GM21723 (cell line): ENCODE measurements at regions not wholly inside any gene's neighbourhood (a gene's known extent, or its start where the extent isn't known, plus 50 kb on each side); places are given as distances from the start of the nearest gene placed in this dataset.

Experiments used
- ATAC-seq: cut with Tn5 transposase; IDR thresholded peaks from one replicate; pipeline ENCODE4 v1.9.1; 2021; ENCODE audit warnings: mild to moderate bottlenecking, moderate library complexity; ENCODE audit not compliant: unreplicated experiment

DNA sequence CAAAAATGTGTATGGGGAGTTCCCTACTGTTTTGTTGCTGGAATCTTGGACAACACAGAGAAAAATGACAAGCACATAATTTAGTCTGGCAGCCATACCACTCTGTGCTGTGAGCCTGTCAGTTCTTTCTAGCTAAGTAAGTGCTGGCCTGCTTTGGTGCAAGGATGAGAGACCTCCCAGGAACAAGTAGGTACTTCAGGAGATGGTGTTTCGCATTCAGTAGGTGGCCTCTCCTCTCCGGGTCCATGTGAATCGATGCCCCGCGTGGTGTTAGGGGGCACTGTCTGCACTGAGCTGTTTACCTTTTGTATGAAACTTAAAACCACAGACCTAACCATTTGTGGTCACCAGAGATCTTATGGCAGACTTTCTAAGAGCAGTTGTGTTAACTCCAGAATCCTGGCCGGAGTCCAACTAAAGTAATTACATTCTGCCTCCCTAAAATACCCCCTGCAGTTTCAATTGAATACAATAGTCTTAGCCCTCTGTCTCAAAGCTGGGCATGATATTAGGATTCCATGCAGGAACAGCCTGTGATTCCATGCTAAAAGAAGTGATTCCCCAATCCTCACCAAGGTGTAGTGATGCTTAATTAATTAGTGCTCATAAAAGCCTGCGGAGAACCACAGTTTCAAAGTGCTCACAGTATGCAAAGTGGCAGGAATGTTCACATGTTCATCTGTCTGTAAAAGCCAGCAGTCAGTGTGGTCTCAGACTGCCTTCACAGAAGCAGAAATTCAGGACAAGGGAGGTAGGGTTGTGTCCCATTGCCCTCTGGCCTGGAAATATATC lies 64.2 kb downstream of the LLPH start:
- ATAC-seq: peak; percentile 75

- no peak for ATAC-seq
Measured at GRCh38 chr12:66065641-66066136, 64.9 kb downstream of the LLPH start.

- no peak for ATAC-seq
Measured at GRCh38 chr12:66065150-66065549, 65.4 kb downstream of the LLPH start.

GRCh38 chr12:66063916-66064315 lies 66.6 kb downstream of the LLPH start:
- ATAC-seq: no peak

DNA sequence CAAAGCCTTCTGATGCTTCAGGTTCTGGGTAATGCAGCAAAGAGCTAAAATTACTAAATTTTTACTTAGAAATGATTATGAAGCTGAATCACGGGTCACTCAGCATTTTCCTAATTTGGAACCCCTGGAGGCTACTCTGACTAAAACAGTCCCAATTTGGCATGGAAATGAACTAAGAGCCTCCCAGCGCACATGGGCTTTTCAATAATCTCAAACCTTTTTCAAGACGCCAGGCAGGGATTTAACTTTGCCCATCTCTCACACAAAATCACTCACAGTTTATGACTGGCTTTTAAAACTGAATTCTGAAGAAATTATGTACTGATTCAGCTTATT lies 68.3 kb downstream of the LLPH start:
- ATAC-seq: no peak

DNA sequence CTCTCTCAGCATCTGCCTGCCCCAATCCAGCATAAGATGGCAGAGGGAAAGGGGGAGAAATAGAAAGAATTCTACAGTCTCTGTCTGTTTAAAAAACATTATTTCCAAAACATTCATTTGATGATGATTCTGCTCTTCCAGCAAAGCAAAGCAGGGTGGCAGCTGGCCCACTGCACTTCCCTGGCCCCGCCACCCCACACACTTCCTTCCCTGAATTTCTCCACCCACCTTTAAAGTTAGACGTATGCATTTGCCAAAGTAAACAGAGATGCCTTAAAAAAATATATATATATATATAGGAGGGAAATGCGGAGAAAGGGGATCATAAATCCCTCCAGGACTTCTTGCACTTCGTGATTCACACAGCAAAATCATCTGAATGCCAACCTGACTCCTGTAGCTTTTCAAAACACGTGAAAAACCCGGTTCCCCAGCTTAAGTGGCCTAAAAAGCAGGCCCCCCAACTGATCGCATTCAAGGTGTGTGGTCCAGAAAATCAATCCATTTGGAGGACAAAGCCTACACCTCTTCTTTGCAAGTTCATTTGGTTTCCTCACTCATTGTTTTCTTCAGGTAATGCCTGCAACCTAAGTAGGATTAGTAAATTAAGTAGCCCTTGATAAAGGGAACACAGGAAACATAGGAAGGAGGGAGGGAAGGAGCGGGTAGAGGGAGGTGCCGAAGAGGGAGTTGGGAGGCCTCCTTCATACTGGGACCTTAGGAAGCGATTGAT lies 68.8 kb downstream of the LLPH start:
- ATAC-seq: no peak

GRCh38 chr12:66061076-66061475 lies 69.5 kb downstream of the LLPH start:
- no peak for ATAC-seq

- no peak for ATAC-seq
Measured at GRCh38 chr12:66060163-66060907, 70.2 kb downstream of the LLPH start.

GRCh38 chr12:66059666-66060065 lies 70.9 kb downstream of the LLPH start:
- no peak for ATAC-seq

- no peak for ATAC-seq
Measured at GRCh38 chr12:66058554-66058953, 72.0 kb downstream of the LLPH start.

DNA sequence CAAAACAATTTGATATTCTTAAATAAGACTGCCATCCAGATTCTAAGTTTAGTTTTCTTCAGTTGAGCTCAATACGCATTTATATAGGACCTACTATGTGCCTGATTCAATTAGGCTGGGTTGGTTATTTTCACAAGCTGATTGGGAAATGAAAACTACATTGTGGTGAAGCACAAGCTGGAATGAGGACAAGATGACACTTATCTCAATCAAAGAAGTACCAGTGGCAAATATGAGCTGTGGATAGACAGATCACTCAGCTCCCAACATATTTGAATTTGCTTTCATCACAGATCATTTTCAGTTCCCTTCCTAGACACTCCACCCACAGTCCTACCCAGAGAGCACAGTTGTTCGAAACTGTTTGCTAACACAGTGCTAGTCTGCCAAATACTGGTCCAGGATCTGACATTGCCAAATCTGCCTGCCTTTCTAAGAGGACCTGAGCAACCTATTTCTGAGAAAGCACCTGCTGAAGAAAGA lies 74.7 kb downstream of the LLPH start:
- peak; percentile 93 for ATAC-seq

DNA sequence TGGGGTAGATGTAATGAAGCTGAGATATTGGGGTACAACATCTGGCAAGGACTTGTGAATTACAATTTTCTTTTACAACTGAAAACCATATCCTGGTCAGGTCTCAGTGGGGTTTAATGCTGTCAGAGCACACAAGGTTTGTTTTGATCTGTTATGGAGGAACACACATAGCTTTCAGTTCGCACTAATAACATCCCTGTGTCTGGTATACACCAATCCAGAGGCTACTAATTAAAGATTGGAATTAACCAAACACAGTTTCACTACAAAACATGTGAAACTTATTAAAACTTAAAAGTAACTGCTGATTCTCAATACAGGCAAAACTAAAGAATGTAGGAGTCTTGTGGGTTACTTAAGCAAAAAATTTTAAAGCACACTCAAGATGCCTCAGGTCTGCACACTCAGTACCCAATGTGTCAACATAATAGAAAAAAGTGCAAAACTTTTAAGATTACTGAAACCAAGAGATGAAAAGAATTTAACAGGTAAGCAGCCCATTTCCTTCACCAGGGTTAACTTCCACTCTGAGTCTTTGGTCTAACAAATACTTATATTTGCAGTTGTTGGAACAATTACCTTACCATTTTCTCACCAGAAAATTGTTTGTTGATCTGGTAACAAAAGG lies 77.4 kb downstream of the LLPH start:
- no peak for ATAC-seq

- no peak for ATAC-seq
Measured at GRCh38 chr12:66051361-66051760, 79.2 kb downstream of the LLPH start.

DNA sequence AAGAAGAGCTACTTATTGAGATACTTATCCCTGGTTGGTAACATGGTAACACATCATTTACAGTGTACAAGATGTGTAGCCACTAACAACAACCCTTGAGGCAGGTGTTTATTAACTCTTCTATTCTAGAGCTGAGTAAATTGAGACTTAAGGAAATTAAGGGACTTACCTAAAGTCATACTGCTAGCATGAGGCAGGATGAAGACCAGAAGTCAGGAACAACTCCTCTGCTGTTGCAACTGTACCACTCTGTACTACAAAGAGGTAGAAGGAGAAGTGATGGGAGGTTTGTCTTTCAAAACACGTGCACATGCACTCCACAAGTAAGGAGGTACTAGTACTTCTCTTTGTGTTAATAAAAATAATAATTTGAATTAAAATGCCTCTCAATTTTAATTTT lies 79.9 kb downstream of the LLPH start:
- ATAC-seq: no peak

GRCh38 chr12:66050283-66050576 lies 80.3 kb downstream of the LLPH start:
- no peak for ATAC-seq

DNA sequence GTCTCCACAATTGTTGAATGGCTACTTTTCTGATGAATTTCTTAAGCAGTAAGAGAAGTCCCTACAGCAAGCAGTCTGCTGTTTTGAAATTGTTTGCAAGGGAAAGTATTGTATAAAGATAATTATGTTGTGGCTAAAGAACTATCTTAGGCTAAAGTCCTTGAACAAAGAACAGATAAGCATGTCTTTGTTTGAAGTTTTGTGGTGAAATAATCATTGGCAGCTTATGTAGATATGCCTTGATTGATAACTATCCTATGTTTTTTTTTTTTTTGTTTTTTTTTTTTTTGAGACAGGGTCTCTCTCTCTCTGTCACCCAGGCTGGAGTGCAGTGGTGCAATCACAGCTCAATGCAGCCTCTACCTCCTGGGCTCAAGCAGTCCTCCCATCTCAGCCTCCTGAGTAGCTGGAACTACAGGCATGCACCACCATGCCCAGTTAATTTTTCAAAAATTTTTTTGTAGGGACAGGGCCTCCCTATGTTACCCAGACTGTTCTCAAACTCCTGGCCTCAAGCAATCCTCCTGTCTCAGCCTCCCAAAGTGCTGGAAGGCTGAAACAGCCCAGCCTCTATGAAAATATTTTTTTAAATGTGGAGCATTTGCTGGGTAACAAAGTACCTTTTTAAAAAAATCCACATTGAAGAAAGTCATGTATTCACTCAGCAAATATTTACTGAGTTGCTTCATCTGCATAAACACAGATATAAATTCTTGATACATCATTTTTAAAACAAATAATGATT lies 80.8 kb downstream of the LLPH start:
- no peak for ATAC-seq

DNA sequence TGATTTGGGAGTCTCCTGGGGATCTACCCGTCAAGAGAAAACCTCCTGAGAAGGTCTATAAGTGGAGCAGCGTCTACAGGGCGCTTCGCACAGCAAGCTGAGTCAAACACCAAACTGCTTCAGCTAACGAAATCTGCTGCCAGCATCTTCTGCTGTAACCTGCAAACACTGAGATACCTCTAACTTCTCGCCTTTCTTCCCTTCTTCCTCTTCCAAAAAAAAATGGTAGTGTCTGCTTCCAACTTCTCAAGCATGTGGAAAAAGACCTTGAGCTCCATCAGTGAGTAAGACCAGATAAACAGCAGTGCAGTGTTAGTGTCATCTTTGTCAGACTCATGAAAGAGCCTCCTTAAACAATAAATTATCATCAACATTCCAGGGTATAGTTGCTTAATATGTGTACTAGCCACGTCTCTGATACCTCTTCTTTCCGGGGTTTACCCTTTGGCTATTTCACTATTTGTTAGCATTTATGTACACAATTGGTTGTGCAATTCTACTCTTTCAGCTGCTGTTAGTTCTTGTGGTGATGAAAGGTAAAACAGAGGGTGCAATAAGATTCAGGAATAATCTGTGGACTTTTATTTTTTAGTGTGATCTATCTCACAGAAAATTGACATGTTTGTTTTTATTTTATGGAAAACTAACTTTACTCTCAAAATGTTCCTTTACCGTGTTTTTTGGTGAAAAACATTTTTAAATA lies 81.6 kb downstream of the LLPH start:
- no peak for ATAC-seq

DNA sequence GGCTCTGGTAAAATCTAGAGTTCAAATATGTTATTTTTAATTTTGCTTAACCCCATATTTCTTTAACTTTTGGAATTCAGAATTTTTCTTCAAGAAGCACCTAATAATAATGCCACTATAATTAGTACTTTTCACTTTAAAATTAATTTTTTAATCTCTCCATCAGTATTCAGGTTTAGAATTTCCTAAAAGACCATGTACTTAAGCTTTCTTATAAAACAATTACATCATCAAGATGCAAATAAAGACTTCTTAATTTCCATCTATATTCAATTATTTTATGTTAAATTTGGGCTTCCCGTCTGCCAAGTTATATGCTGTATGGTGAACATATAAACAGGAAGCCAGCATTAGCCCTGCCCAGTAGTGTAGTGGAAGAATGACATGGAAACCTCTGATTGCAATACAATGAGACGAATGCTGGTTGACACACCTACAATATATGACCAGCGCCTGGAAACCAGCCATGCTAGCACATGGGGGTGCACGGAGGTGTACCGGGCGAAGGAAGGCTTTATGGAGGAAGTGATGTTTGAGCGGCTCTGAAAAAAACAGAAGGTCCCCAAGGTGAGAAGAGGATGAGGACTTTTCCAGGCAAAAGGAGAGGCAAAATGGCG lies 82.2 kb downstream of the LLPH start:
- ATAC-seq: no peak

- peak; percentile 91 for ATAC-seq
Measured at GRCh38 chr12:66047411-66048021, 83.0 kb downstream of the LLPH start.
